IPS-20b (cell line): ENCODE measurements at regions not wholly inside any gene's neighbourhood (a gene's known extent, or its start where the extent isn't known, plus 50 kb on each side); places are given as distances from the start of the nearest gene placed in this dataset.

ENCODE experiments used
- H3K27ac ChIP-seq: one replicate; pipeline ENCODE4 v1.5.1; 2013; ENCODE audit warnings: low read length
- H3K27me3 ChIP-seq: 2 replicates; pipeline ENCODE4 v1.6.1; 2013; ENCODE audit warnings: mild to moderate bottlenecking, low read length, inconsistent platforms; ENCODE audit not compliant: insufficient read depth
- H3K36me3 ChIP-seq: 2 replicates; pipeline ENCODE4 v1.6.1; 2013; ENCODE audit warnings: low read depth, mild to moderate bottlenecking, inconsistent platforms, low read length, moderate library complexity; ENCODE audit not compliant: insufficient read depth
- H3K4me1 ChIP-seq: 2 replicates; pipeline ENCODE4 v1.6.1; 2013; ENCODE audit warnings: mild to moderate bottlenecking, control low read depth, inconsistent platforms, low read length, moderate library complexity; ENCODE audit not compliant: insufficient read depth
- H3K4me3 ChIP-seq: 2 replicates; pipeline ENCODE4 v1.5.1; 2013; ENCODE audit warnings: mild to moderate bottlenecking, low read length, inconsistent platforms
- H3K9ac ChIP-seq: 2 replicates; pipeline ENCODE4 v1.6.1; 2013; ENCODE audit warnings: low read depth, mild to moderate bottlenecking, inconsistent platforms, low read length, moderate library complexity
- H3K9me3 ChIP-seq: 2 replicates; pipeline ENCODE4 v1.6.1; 2013; ENCODE audit warnings: mild to moderate bottlenecking, low read depth, low read length, inconsistent platforms; ENCODE audit not compliant: insufficient read depth

DNA sequence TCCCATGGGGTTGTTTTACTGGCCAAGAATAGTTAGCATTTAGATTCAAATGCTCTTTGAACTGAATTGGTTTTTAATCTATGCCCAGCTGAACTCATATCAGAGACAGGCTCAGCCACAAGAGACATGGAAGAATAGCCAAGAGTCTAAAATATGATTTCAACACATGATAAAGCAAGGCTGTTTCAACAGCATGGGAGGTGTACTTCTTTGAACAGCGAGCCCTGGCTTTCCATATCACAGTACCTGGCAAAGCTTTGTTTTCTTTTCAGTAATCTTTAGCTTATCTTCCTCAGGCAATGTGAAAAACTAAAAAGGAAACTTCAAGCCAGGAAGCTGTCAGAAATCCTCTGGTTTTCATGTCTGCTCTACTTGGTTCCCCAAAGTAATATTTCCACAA is 413.6 kb upstream of the ADAMTS9 start:
- Histone ChIP-seq H3K9ac (no peak overlapping the region), H3K36me3 (no peaks in the 10 kb centered on the region), H3K27ac (no peak overlapping the region), H3K27me3 (no peaks in the 10 kb centered on the region), H3K4me3 (no peak overlapping the region), H3K9me3 (no peaks in the 10 kb centered on the region), H3K4me1 (peaks cover 3% of the 10 kb centered on the region; the same call in 1 of the 2 replicates)

GRCh38 chr3:65098400-65098799 is 410.6 kb upstream of the ADAMTS9 start:
- Histone ChIP-seq H3K27ac (no peak overlapping the region), H3K36me3 (no peaks in the 10 kb centered on the region), H3K4me3 (no peak overlapping the region), H3K9ac (no peak overlapping the region), H3K4me1 (peaks cover 10% of the 10 kb centered on the region), H3K27me3 (no peaks in the 10 kb centered on the region), H3K9me3 (no peaks in the 10 kb centered on the region)

DNA sequence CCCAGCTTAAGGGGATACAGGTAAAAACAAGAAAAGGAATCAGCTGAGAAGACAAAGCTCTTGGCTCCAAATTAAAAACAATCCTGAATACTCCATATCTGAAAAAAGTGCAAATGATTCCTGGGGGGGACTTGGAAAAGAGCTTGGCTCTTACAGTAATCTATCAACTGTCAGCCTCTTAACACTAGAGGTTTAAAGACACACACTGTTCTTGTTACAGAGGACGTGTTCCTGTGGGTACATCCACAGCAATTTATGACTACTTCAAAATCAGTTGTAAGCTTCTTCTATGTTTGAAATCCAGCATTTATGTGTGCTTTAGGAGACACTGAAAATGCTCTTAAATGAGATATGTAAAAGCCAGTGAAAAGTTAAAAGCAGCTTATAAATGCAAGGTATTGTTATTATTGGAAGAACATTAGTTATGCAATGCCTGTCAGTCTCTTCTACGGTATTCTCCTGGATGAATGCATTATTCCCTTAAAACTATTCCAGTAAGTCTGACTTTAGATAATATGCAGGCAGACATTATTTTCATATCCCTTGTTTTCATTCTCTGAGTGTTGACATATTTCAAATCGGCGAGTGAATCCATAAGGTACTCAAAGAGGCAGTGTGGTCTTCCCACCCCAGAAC is 408.4 kb upstream of the ADAMTS9 start:
- Histone ChIP-seq H3K36me3 (no peaks in the 10 kb centered on the region), H3K27me3 (no peaks in the 10 kb centered on the region), H3K9ac (no peak overlapping the region), H3K4me1 (peaks cover 10% of the 10 kb centered on the region), H3K27ac (no peak overlapping the region), H3K9me3 (no peaks in the 10 kb centered on the region), H3K4me3 (no peak overlapping the region)

- no peak overlapping the region for H3K27ac ChIP-seq
Measured at GRCh38 chr3:65094723-65095122, 406.9 kb upstream of the ADAMTS9 start.

DNA sequence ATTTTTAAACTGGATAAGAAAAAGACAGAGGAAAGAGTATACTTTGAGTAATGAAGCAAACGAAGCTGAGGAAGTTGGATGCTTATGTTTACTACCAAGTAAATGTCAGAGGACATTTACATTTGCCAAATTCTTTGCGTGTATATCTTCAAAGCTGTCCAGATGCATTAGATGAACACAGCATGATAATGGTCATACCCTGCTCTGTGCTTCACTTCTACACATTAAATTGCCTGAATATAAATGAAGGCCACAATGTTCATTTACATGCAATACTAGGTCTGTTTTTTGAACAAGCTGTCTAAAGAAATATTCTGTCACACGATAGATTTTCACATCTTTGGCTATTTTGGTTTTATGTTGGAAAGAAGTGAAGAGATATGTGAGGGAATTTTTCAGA is 405.8 kb upstream of the ADAMTS9 start:
- H3K27me3 ChIP-seq: no peaks in the 10 kb centered on the region
- no peaks in the 10 kb centered on the region for H3K9me3 ChIP-seq
- H3K4me1 ChIP-seq: peaks cover 7% of the 10 kb centered on the region
- no peak overlapping the region for H3K27ac ChIP-seq
- no peaks in the 10 kb centered on the region for H3K36me3 ChIP-seq
- H3K4me3 ChIP-seq: no peak overlapping the region
- no peak overlapping the region for H3K9ac ChIP-seq

More at GRCh38 chr3:65094723-65095122, 406.9 kb upstream of the ADAMTS9 start:
- Histone ChIP-seq H3K9me3 (no peaks in the 10 kb centered on the region), H3K27me3 (no peaks in the 10 kb centered on the region), H3K4me1 (peaks cover 10% of the 10 kb centered on the region), H3K9ac (no peak overlapping the region), H3K36me3 (no peaks in the 10 kb centered on the region), H3K4me3 (no peak overlapping the region)

GRCh38 chr3:65091565-65091964 is 403.8 kb upstream of the ADAMTS9 start:
- Histone ChIP-seq H3K9ac (no peak overlapping the region), H3K4me3 (no peak overlapping the region), H3K4me1 (peaks cover 7% of the 10 kb centered on the region; the same call in 1 of the 2 replicates), H3K27me3 (no peaks in the 10 kb centered on the region), H3K27ac (no peak overlapping the region), H3K36me3 (no peaks in the 10 kb centered on the region), H3K9me3 (no peaks in the 10 kb centered on the region)

- Histone ChIP-seq H3K4me1 (peaks cover 6% of the 10 kb centered on the region; the same call in 1 of the 2 replicates), H3K4me3 (no peak overlapping the region), H3K9ac (no peak overlapping the region), H3K9me3 (no peaks in the 10 kb centered on the region), H3K36me3 (no peaks in the 10 kb centered on the region), H3K27me3 (no peaks in the 10 kb centered on the region), H3K27ac (no peak overlapping the region)
Measured at GRCh38 chr3:65083240-65083639, 395.4 kb upstream of the ADAMTS9 start.

DNA sequence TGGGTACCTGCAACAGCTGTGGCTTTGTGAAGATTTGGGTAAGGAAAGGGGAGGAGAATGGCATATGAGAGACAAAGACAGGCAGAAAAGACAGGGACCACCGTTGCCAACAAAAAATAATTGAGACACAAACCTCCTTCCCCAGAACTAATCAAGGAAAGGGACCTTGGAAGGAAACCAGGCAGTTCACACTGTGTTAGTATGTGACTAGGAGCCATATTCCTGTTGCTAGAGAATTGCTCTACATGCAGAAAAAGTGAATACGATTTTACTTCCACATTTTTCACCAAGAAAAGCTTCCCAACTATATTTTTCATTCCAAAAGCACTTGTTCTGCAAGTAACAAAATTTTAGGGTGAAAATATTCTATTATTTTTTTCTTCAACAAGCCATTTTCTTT is 393.7 kb upstream of the ADAMTS9 start:
- no peaks in the 10 kb centered on the region for H3K27me3 ChIP-seq
- H3K4me3 ChIP-seq: no peak overlapping the region
- no peaks in the 10 kb centered on the region for H3K9me3 ChIP-seq
- H3K4me1 ChIP-seq: peaks cover 6% of the 10 kb centered on the region; the same call in 1 of the 2 replicates
- no peak overlapping the region for H3K27ac ChIP-seq
- no peaks in the 10 kb centered on the region for H3K36me3 ChIP-seq
- H3K9ac ChIP-seq: no peak overlapping the region

DNA sequence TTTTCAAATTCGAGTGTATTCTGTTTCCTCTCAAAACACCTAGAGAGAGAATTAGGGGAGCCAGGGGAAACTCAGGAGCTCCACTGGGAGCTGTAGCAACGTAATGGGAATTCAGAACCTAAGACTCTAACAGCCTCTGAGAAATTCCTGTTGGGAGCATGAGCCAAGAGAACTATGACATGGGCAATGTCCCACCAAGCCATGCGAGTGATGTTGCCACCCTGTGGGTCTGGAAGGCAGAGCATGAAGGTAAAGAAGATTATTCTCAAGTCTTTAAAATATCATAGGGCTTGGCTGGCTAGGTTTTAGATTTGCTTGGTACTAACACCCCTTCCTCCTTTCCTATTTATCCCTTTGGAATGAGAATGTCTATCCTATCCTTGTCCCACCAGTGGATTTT is 392.6 kb upstream of the ADAMTS9 start:
- Histone ChIP-seq H3K9ac (no peak overlapping the region), H3K4me1 (peaks cover 6% of the 10 kb centered on the region; the same call in 1 of the 2 replicates), H3K36me3 (no peaks in the 10 kb centered on the region), H3K27me3 (no peaks in the 10 kb centered on the region), H3K4me3 (no peak overlapping the region), H3K9me3 (no peaks in the 10 kb centered on the region), H3K27ac (no peak overlapping the region)

DNA sequence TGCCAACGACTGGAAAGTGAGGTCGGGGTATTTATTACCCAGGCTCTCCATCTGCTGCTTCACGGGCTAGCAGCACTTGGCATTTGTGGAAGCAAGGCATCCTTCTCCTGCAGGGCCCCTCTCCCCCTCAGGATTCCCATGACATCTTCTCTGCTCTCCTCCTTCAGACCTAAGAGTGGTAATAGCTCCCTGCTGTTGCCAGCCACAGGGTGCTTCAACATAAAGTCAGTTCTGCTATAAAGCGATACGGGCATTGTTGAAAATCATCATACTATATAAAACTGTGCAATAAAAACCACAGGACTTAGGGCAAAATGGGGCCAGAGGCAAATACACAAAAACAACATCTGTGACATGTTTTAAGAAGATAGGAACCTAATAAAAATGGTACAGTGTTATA is 391.8 kb upstream of the ADAMTS9 start:
- Histone ChIP-seq H3K36me3 (no peaks in the 10 kb centered on the region), H3K9ac (no peak overlapping the region), H3K4me3 (no peak overlapping the region), H3K9me3 (no peaks in the 10 kb centered on the region), H3K27ac (no peak overlapping the region), H3K27me3 (no peaks in the 10 kb centered on the region), H3K4me1 (peaks cover 6% of the 10 kb centered on the region; the same call in 1 of the 2 replicates)

- Histone ChIP-seq H3K9me3 (no peaks in the 10 kb centered on the region), H3K36me3 (no peaks in the 10 kb centered on the region), H3K27me3 (no peaks in the 10 kb centered on the region), H3K9ac (no peak overlapping the region), H3K4me3 (no peak overlapping the region), H3K4me1 (peaks cover 6% of the 10 kb centered on the region; the same call in 1 of the 2 replicates), H3K27ac (no peak overlapping the region)
Measured at GRCh38 chr3:65078748-65079147, 390.9 kb upstream of the ADAMTS9 start.

DNA sequence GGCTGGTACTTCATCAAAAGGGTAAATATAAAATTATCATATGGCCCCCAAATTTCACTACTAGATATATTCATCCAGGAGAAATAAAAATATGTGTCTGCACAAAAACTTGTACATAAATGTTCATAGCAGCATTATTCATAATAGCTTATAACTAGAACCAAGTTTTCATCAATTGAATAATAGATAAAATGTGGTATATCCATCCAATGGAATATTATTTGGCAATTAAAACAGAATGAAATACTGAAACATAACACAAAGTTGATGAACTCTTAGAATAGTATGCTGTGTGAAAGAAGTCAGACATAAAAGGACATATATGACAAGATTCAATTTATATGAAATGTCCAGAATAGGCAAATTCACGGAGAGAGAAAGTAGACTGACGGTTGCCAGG is 389.3 kb upstream of the ADAMTS9 start:
- Histone ChIP-seq H3K27me3 (no peaks in the 10 kb centered on the region), H3K9ac (no peak overlapping the region), H3K4me1 (peaks cover 6% of the 10 kb centered on the region; the same call in 1 of the 2 replicates), H3K4me3 (no peak overlapping the region), H3K9me3 (no peaks in the 10 kb centered on the region), H3K36me3 (no peaks in the 10 kb centered on the region), H3K27ac (no peak overlapping the region)
